Bronchial epithelial cell (primary cell): ENCODE measurements at regions not wholly inside any gene's neighbourhood (a gene's known extent, or its start where the extent isn't known, plus 50 kb on each side); places are given as distances from the start of the nearest gene placed in this dataset.

Experiments
- DNase-seq: peaks from one replicate; pipeline ENCODE4 v3.0.0-alpha.2; 2010; ENCODE audit warnings: low read depth
- FAIRE-seq: peaks from 2 replicates; lab custom pipeline; 2011; peaks lifted over from hg19 to GRCh38; lab: Jason Lieb, UNC
- H3K27me3 ChIP-seq: 2 replicates; pipeline ENCODE4 v1.5.1; 2011; ENCODE audit warnings: low read length; ENCODE audit not compliant: control insufficient read depth, insufficient read depth
- H3K36me3 ChIP-seq: 2 replicates; pipeline ENCODE4 v1.5.1; 2011; ENCODE audit warnings: low read length; ENCODE audit not compliant: control insufficient read depth, insufficient read depth
- H3K4me3 ChIP-seq: 2 replicates; pipeline ENCODE4 v1.5.1; 2011; ENCODE audit warnings: mild to moderate bottlenecking, low read depth, low read length, control low read depth
- TF ChIP-seq, protein P1 (sequence below): IDR thresholded peaks from 2 replicates; pipeline ENCODE4 v1.5.1; 2011; ENCODE audit warnings: mild to moderate bottlenecking, moderate library complexity, low read length, control low read depth, inconsistent platforms; ENCODE audit not compliant: insufficient read depth, severe bottlenecking

- no peak for FAIRE-seq
- Histone ChIP-seq H3K27me3 (no peaks in the 10 kb centered on the region), H3K4me3 (no peak overlapping the region), H3K36me3 (no peaks in the 10 kb centered on the region)
- TF ChIP-seq, protein P1, sequence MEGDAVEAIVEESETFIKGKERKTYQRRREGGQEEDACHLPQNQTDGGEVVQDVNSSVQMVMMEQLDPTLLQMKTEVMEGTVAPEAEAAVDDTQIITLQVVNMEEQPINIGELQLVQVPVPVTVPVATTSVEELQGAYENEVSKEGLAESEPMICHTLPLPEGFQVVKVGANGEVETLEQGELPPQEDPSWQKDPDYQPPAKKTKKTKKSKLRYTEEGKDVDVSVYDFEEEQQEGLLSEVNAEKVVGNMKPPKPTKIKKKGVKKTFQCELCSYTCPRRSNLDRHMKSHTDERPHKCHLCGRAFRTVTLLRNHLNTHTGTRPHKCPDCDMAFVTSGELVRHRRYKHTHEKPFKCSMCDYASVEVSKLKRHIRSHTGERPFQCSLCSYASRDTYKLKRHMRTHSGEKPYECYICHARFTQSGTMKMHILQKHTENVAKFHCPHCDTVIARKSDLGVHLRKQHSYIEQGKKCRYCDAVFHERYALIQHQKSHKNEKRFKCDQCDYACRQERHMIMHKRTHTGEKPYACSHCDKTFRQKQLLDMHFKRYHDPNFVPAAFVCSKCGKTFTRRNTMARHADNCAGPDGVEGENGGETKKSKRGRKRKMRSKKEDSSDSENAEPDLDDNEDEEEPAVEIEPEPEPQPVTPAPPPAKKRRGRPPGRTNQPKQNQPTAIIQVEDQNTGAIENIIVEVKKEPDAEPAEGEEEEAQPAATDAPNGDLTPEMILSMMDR: no peak
- DNase-seq: no peak
Measured at GRCh38 chr12:87690236-87690810, 338.9 kb downstream of the C12orf50 start.

DNA sequence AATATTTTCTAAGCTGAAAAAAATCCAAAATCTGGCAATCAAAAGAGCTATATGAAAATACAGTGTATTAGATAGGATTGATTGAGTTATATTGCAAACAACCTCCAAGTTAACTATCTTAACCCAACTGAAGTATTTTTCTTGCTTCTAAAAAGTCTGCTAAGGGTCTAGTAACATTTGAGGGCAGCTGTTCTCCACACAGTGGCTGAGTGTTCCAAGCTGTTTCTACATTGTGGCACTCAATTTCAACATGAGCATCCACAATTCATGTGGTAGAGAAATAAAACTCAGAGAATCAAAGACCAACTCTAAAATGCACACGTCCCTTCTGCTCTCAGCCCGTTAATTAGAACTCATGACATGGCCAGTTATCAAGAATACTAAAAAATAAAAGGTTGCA lies 340.0 kb downstream of the C12orf50 start:
- no peak for FAIRE-seq
- no peaks in the 10 kb centered on the region for H3K27me3 ChIP-seq
- H3K4me3 ChIP-seq: no peak overlapping the region
- no peak for DNase-seq
- TF ChIP-seq, protein P1: no peak
- no peaks in the 10 kb centered on the region for H3K36me3 ChIP-seq

DNA sequence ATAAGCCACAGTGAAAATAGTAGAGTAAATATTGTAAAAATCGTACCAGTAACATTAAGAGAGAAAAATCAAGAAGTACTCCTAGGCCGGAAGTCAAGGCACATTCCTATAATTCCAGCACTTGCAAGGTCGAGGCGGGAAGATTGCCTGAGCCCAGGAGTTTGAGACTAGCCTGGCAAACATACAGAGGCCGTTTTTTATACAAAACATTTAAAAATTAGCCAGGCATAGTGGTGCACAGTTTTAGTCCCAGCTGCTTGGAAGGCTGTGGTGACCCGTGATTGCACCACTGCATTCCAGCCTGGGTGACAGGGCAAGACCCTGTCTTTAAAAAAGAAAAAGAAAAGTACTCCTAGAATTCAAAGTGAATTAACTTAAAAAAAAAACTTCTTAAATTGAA lies 341.8 kb downstream of the C12orf50 start:
- Histone ChIP-seq H3K36me3 (no peaks in the 10 kb centered on the region), H3K27me3 (no peaks in the 10 kb centered on the region), H3K4me3 (no peak overlapping the region)
- DNase-seq (no peak), FAIRE-seq (no peak)
- TF ChIP-seq, protein P1: no peak

GRCh38 chr12:87685696-87686095 lies 343.5 kb downstream of the C12orf50 start:
- DNase-seq: no peak
- no peaks in the 10 kb centered on the region for H3K27me3 ChIP-seq
- no peak overlapping the region for H3K4me3 ChIP-seq
- TF ChIP-seq, protein P1: no peak
- FAIRE-seq: no peak
- no peaks in the 10 kb centered on the region for H3K36me3 ChIP-seq

GRCh38 chr12:87679251-87679650 lies 349.9 kb downstream of the C12orf50 start:
- Histone ChIP-seq H3K27me3 (no peaks in the 10 kb centered on the region), H3K4me3 (no peak overlapping the region), H3K36me3 (no peaks in the 10 kb centered on the region)
- no peak for DNase-seq
- FAIRE-seq: no peak
- TF ChIP-seq, protein P1: no peak

DNA sequence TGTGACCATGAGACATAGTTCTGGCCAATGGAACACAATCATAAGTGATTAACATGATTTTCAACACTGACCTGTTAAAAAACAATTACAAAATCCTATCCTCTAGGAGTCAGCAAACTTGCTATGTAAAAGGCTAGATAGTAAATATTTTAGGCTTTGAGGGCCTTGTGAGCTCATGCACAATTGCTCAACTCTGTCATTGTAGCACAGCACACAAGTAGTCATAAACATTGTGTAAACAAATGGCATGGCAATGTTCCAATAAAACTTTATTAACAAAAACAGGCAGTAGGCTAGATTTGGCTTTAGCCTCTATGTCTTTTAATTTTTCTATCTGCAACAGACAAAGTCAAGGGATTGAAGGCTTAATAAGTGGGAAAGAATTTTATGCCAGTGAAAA lies 350.7 kb downstream of the C12orf50 start:
- Histone ChIP-seq H3K36me3 (no peaks in the 10 kb centered on the region), H3K27me3 (no peaks in the 10 kb centered on the region), H3K4me3 (no peak overlapping the region)
- TF ChIP-seq, protein P1: no peak
- DNase-seq (peak; percentile 85), FAIRE-seq (no peak)
